GM19023 (cell line): ENCODE measurements at regions not wholly inside any gene's neighbourhood (a gene's known extent, or its start where the extent isn't known, plus 50 kb on each side); places are given as distances from the start of the nearest gene placed in this dataset.

Experiments used
- ATAC-seq: cut with Tn5 transposase; IDR thresholded peaks from one replicate; pipeline ENCODE4 v1.9.1; 2021; ENCODE audit warnings: mild to moderate bottlenecking, moderate library complexity; ENCODE audit not compliant: unreplicated experiment

DNA sequence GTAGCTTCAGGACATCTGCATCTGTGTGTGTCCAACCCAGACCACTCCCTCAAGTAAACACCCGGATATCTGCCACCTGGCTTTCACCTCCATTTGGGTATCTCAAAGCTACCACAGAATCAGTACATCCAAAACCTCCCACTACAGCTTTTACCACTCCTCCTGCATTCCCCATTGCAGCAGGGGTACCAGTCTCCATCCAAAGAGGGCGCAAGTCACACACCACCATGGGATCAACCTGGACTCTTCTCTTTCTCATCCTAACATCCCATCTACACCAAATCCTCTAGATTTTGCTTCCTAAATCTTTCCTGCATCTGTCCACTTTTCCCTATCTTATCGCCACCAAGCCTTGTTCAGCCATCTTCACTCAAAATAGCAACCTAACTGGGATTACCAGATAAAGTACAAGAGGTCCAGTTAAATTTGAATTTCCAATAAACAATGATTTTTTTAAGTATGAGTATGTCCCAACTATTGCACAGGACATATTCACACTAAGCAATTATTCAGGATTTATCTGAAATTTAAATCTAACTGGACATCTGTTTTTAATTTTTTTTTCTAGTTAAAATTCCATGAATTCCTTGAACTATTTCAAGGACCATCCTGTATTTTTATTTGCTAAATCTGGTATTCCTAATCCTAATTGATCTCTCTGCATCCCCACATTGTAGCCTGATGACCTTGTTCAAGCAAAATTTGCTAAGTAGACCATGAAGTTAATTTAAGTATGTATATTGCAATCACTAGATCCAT, 164.3 kb upstream of the MLN start:
- ATAC-seq = no peak

- ATAC-seq = no peak
Measured at GRCh38 chr6:33967265-33967767, 163.5 kb upstream of the MLN start.

DNA sequence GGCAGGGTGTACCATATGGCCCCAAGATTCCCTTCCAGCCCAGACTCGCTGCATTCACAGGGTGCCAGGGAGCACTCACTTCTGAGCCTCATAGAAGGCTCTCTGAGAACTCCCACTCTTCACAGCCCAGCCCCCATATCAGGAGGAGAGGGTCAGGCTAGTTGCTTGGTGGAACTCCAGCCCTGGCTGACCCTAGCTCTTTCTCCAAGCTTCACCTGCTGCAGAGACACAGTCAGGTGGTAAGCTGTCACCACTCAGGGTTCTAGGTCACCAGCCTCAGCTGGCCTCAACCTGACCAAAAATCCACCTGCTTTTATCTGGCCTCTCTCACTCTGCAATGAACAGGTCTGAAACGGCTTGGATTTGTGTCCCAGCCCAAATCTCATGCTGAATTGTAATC, 162.7 kb upstream of the MLN start:
- ATAC-seq = no peak

DNA sequence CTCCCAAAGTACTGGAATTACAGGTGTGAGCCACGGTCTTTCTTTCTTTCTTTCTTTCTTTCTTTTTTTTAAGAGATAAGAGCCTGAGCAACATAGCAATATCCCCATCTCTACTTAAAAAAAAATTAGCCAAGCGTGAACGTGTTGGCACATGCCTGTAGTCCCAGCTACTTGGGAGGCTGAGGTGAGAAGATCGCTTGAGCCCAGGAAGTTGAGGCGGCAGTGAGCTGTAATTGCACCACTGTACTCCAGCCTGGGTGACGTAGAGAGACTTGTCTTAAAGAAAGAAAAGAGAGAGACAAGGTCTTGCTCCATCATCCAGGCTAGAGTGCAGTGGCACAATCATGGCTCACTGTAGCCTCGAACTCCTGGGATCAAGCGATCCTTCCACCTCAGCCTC, 162.0 kb upstream of the MLN start:
- no peak for ATAC-seq

GRCh38 chr6:33964387-33964786, 160.6 kb upstream of the MLN start:
- ATAC-seq = no peak

GRCh38 chr6:33963136-33963750, 159.4 kb upstream of the MLN start:
- ATAC-seq = no peak

- ATAC-seq = no peak
Measured at GRCh38 chr6:33962246-33963027, 158.6 kb upstream of the MLN start.

- no peak for ATAC-seq
Measured at GRCh38 chr6:33961691-33962090, 157.9 kb upstream of the MLN start.

DNA sequence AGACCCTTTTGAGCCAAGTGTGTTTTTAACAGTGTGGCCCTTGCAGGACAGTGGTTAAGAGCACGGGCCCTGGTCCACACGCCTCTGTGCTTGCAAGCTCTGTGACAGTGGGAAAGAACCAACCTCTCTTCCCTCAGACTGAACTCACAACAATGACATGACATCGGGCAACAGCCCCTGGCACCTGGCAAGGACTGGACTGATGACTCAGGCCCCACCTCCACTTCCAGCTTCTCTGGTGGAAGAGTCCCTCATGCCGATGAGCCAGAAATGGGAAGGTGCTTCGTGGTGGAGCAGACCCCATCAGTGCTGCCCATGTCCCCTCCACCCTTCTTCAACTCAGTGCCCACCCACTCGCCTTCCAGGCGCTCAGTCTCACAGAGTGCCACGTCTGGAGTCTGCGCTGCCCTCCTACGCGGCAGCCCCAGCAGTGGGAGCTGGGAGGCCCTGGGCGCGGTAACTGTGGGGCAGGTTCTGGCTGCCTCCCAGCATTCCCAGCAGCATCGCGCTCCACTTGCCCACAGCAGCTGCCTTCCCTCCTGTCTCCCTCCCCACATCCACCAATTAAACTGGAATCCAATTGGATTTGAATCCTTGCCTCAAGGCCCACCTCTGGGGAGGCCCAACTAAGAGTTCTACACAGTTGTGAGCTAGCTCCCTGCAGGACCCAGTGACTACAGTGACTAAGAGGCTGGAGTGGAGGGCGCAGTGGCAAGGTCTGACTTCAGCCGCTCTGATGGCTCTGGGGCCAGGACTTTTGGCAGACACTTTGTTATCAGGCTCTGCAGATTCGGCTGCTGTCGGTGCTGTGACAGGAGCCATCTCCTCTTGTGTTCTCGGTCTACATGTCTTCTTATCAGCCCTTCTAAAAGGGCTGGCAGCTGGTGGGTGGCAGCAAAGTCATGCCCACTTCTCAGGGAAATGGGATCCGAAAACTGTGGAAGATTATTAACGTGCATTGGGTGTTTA, 156.8 kb upstream of the MLN start:
- no peak for ATAC-seq

- no peak for ATAC-seq
Measured at GRCh38 chr6:33959661-33960344, 156.0 kb upstream of the MLN start.

DNA sequence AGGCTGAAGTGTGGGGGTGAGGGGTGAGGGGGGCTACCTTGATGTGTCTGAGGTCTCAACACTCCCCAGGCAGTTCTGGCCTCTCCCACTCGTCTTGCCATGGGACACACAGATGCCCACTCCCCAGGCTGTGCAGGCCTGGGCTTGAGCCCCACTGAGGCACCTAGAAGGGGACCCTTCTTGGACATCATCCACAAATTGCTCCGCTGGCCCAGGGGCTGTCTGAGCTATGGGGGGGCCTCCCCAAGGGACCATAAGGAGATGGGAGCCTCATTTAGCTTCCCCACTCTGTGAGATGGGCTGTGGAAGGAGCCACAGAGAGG, 155.5 kb upstream of the MLN start:
- no peak for ATAC-seq

DNA sequence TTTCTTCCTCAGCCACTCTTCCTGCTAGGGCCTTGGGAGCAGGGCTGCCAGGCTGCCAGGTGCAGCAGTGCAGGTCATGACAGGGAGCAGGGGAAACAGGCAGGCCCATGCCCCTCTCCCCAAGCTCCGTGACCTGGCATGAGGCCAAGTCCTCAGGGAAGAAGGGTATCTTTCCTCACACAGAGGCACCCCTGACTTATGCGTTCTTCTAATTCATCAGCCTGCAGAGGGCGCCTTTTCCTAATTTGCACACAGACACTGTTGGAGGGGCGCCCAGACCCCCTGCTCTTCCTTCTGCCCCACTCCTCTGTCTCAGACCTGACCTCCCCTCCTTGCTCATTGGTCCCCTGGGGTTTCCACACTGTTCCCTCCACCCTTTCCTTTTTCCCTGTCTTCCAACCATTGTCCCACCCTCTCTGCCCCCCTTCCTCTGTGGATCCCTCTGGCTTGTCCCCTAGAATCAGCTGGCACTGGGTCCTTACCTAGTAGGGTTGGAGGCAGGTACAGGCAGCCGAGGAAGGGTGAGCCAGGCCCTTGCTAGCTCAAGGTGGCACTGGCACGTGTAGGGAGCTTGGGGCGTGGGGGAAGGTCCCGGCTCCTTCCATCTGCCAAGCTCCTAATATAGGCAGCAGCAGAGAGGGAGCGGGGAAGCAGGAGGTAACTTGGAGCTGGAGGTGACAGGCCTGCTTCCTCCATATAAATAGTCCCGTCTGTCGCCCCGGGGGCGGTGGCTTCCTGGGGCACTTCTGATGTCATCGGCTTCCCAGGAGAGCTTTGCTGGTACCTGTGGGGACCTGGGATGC, 154.9 kb upstream of the MLN start:
- ATAC-seq = no peak

DNA sequence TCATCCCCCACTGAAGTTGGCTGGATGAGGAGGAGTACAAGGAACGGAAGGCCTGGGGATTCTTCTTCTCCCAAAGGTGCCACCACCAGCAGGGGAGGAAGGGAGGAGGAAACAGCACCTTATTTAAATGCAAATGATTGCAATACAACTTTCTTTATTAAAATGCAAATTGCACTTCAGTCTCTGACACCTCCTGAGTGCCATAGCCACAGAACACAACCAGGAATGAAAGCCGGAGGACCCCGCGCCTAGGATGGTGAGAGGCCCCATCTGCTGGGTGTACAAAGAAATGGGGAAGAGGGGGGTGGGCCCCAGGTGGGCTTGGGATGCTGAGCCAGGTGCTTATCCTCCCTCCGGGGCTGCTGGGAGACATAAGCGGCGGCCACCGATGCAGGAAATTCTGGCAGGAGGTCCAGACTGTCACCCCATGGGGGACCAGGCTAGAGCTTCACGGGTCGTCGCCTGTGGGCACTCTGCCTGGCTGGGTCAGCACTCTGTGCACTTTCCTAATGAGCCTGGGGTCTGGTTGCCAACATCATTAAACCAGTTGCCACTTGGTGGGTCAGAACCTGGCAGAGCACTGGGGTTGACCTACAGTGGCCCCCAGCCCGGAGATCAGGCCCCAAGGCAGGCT, 154.2 kb upstream of the MLN start:
- ATAC-seq = no peak

- ATAC-seq = no peak
Measured at GRCh38 chr6:33957131-33957891, 153.5 kb upstream of the MLN start.

DNA sequence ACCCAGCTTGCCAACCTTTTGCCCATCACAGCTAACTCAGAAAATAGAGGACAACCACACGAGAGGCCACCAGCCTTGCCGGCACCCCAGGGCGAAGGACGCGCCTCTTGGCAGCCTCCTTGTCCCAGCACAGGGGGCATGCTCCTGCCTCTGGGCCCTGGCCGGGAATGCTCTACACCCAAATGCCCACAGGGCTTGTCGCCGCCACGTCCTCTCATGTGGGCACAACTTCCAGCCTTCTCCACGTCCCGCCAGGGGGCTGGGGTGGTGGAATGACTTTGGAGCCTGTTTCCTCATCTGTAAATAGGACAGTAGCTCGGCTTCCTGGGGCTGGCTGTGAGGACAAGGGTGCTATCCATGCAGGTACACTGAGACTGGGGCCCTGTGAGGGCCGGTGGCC, 152.4 kb upstream of the MLN start:
- no peak for ATAC-seq

- ATAC-seq = no peak
Measured at GRCh38 chr6:33955566-33955965, 151.8 kb upstream of the MLN start.

GRCh38 chr6:33954453-33954852, 150.7 kb upstream of the MLN start:
- no peak for ATAC-seq

- ATAC-seq = no peak
Measured at GRCh38 chr6:33953171-33953570, 149.4 kb upstream of the MLN start.
